NCI-H1436 (cell line): ENCODE measurements at regions not wholly inside any gene's neighbourhood (a gene's known extent, or its start where the extent isn't known, plus 50 kb on each side); places are given as distances from the start of the nearest gene placed in this dataset.
"Not testable (repeated sequence)": the region's sequence is repeated elsewhere in the genome, so short reads cannot be mapped to it uniquely, and the experiment has no call there.

ENCODE experiments used
- DNase-seq: peaks from one replicate; lab custom pipeline; 2025; lab: John Stamatoyannopoulos, UW

- DNase-seq: no peak
Measured at GRCh38 chrX:87961471-87961870, 443.9 kb downstream of the KLHL4 start.

- DNase-seq: no peak
Measured at GRCh38 chrX:87968118-87968517, 450.5 kb downstream of the KLHL4 start.

DNA sequence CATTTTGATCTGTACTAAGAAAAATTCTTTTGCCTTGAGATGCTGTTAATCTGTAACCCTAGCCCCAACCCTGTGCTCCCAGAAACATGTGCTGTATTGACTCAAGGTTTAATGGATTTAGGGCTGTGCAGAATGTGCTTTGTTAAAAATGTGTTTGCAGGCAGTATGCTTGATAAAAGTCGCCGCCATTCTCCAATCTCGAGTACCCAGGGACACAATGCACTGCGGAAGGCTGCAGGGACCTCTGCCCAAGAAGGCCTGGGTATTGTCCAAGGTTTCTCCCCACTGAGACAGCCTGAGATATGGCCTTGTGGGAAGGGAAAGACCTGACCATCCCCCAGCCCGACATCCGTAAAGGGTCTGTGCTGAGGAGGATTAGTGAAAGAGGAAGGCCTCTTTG, 454.5 kb downstream of the KLHL4 start:
- DNase-seq: not testable (repeated sequence)

DNA sequence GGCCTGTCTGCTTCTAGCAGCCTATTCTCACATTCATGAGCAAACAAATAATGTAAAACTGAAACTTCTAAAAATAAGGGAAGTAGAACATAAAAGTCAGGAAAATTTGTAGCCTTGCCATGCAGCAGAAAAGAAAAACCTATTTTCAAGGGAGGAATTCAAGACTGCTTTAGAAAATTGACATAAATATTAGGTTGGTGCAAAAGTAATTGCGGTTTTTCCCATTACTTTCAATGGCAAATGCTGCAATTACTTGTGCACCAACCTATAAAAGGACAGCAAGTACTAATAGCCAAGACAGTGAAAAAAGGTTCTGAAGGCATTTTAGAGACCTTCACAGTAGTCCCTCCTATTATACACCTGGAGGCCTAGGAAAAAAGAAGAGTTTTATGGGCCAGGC, 457.8 kb downstream of the KLHL4 start:
- DNase-seq: no peak

GRCh38 chrX:88007873-88008272, 490.3 kb downstream of the KLHL4 start:
- not testable (repeated sequence) for DNase-seq

DNA sequence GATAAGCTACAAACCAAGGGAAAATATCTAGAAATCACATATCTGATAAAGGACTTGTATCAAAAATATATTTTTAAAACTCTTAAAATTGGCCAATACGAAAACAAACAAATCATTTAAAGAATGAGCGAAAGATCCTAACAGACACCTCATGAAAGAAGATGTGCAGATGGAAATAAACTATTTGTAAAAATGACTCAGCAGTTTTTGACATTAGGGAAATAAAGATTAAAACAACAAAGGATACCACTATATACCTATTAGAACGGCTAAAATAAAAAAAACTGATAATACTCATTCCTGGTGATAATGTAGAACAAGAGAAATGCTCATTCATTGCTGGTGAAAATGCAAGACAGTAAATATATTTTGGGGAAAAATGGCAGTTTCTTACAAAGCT, 506.4 kb downstream of the KLHL4 start:
- DNase-seq: no peak

DNA sequence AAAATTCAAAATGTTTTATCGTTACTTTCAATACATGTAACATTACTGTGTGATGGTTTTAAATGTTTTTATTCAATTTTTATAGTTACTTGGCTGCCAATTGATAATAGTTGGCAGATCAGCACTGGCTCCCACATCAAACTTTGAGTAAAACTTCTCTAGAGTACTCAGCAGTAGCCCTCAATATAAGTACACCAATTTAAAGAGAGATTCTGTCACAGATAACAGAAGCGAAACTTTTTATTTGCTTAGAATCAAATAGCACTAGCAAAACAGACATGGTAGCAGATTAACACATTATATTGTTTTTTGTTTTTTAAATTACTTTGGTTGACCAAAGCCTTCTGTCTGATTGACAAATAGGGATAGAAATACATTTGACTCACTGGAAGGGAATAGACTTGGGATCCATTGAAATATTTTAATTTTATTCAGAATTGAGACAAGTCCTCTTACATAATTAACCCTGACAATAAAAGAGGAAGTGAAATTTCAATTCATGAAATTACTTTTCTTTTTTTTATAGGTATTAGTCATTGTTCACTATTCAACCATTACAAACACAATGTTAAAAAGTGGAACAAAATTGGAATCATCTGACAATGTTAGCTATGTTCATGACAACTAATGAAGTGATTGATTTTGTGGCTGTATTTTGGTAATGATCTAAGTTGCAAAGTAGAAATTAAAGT, 554.9 kb downstream of the KLHL4 start:
- DNase-seq: no peak

DNA sequence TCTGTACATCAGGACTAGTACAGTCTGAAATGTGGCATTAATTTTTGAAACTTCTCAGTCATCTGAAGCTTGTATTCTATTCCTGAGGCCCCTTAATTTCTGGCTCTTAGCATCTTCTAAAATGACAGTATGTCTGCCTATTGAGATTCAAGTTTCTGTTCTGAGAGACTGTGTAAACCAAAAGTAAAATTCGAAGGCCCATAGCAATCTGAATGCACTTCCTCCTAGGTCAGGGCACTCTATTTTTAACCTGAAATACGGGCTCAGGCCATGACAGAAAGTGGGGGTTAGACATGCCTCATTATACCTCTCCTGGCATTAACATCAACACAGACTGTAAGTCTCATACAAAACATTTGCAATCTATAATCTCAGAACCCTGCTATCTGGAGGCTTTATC, 584.4 kb downstream of the KLHL4 start:
- DNase-seq: no peak

DNA sequence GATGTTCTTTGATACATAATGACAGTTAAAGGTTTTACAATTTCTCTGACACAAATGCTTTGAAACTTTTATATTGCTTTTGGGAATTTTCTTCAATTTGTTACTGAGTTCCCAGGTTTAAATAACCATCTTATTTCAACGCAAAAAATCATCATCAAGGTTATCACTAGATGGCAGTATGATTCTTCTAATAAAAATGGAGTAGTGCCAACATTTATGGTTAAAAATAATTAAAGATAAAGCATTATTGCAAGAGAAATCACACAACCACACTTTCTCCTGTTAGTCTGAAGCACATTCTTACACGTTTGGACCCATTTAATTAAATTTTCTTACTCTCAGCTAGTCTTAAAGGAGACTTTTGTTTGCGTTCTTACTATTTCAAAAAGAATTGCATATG, 611.3 kb upstream of the CPXCR1 start:
- peak; percentile 0 for DNase-seq

DNA sequence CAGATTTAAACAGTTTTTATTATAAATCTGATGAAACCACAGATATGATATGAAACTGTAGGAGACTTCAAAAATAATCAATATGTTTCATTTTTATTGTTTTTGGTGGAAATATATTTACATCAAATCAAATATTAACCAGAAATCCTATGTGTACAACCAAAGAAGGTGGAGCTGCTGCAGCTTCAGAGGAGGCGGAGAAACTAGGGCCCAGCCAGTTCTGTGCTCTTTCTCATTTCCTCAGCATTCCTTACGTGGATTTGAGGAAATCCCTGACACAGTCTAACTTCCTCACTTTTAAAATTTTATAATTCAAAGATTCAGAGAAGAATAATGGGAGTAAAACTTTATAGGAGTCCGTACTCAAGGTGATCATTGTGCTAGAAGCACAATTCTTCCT, 610.7 kb upstream of the CPXCR1 start:
- no peak for DNase-seq

GRCh38 chrX:88146577-88146976, 600.4 kb upstream of the CPXCR1 start:
- DNase-seq: no peak

- DNase-seq: no peak
Measured at GRCh38 chrX:88170553-88170952, 576.5 kb upstream of the CPXCR1 start.

GRCh38 chrX:88173932-88174440, 573.0 kb upstream of the CPXCR1 start:
- DNase-seq: not testable (repeated sequence)

DNA sequence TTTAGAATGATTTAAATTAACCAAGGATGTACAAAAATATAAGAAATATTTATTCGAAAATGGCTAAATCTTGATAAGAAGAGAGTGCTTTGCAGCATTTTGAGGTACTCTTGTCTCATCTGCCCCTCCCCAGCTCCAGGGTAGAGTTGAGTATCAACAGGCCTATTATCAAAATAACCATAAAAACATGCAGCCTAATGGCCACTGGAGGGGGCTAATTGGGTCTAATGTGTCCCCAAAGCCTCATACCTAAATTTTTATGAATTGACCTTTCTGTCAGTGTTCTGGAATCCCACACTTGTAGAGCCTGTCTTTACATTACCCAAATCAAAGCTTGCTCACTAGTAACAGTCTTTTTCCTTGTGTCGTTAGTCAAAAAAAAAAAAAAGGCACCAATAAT, 544.9 kb upstream of the CPXCR1 start:
- DNase-seq: no peak

DNA sequence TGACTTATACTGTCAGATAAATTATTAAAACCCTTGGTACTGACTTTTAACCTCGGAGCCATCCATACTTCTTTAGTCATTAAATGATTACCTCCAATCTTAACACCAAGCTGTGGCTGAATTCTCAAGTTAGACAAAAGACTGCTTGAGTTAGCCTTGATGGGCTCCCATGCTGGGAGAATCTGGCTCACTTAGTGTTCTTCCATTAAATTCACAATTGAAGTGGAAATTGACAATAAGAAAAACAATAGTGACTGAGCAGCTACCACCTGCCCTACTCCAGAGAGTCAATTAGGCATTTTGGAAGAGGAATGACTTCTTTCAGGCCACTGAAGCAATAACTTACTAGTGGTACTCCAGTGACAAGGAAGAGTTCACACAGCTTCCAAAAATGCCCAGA, 503.0 kb upstream of the CPXCR1 start:
- no peak for DNase-seq

DNA sequence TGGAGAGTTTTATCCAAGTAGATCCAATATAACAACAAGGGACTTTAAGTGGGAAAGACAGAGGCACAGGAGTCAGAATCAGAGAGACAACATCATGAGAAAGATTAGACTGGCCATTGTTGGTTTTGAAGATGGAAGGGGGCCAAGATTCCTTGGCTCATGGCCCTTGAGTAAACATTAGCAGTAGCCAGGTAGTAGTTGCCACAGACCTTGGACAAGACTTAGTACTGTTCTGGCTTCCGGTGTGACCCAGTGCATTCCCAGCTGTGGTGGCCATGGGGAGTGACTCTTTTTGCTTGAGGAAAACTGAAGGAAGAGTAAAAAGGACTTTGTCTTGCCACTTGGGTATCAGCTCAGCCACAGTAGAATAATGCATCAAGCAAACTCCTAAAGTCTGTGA, 462.2 kb upstream of the CPXCR1 start:
- no peak for DNase-seq

DNA sequence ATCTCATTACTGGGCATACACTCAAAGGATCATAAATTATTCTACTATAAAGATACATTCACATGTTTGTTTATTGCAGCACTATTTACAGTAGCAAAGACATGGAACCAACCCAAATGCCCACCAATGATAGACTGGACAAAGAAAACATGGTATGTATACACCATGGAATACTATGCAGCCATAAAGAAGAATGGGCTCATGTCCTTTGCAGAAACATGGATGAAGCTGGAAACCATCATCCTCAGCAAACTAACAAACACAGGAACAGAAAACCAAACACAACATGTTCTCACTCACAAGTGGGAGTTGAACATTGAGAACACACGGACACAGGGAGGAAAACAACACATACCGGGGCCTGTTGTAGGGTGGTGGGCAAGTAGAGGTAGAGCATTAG, 433.1 kb upstream of the CPXCR1 start:
- DNase-seq: not testable (repeated sequence)

- DNase-seq: no peak
Measured at GRCh38 chrX:88325634-88326033, 421.4 kb upstream of the CPXCR1 start.

DNA sequence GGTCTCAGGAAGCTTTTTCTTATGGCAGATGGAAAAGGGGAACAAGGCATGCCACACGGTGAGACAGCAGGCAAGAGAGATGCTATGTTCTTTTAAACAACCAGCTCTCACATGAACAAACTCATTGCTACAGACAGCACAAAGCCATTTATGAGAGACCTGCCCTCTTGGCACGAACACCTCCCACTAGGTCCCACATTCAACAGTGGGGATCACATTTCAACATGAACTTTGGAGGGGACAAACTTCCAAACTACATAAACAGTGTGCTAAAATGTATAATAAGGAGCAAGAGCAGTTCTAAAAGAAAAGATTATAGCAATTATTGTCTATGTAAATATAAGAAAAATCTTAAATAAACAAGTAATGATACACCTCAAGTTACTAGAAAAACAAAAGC, 391.8 kb upstream of the CPXCR1 start:
- DNase-seq: no peak

DNA sequence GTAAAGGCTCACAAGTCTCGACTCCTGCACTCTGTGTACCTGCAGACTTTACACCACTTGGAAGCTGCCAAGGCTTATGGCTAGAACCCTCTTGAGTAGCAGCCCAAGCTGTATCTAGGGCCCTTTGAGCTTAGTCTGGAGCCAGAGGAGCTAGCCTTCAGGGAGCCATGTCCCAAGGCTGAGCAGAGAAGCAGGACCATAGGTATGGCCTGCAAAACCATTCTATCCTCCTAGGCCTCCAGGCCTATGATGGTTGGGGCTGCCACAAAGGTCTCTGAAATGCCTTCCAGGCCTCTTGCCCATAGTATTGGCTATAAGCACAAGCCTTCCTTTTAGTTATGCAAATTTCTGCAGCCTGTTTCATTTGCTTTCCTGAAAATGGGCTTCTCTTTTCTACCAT, 380.7 kb upstream of the CPXCR1 start:
- no peak for DNase-seq

DNA sequence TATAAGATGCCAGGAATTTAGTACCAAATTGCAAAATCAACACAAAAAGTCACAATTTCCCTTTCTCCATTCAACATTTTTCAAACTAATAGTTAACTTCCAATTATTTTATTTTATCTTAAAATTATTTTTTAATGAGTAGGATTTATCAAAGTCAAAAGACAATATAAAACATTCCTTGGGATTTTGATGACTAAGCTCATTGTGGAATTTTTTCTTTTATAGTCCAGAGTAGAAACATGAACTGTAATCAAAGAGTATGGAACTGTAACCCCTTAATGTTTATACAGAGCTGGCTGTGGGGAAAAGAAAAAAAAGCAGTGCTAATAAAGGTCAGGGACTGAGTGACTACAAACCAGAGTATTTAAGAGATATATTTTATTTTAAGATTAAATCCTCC, 368.6 kb upstream of the CPXCR1 start:
- no peak for DNase-seq

DNA sequence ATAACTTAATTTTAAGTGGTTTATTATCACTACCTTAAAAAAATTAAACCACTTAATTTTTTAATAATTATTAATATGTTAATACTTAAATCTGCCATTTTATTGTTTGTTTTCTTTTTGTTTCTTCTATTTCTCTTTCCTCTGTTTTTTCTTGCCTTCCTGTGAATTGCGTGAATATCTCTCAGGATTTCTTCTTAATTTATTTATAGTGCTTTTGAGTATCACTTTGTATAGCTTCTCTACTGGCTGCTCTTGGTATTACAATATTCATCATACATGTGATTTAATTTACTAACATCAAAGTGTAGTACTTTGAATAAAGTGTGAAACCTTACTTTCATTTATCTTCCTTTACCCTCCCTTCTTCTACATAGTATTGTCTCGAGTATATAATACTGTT, 349.5 kb upstream of the CPXCR1 start:
- DNase-seq: no peak

- no peak for DNase-seq
Measured at GRCh38 chrX:88416002-88416401, 331.0 kb upstream of the CPXCR1 start.

- DNase-seq: no peak
Measured at GRCh38 chrX:88416965-88417364, 330.1 kb upstream of the CPXCR1 start.
